Stomach (tissue), 8 donors: ENCODE measurements at regions not wholly inside any gene's neighbourhood (a gene's known extent, or its start where the extent isn't known, plus 50 kb on each side); places are given as distances from the start of the nearest gene placed in this dataset.

ENCODE experiments used
- DNase-seq, 2 donors: peaks; one replicate each; pipeline versions ENCODE4 v3.0.0 to v3.0.0-alpha.2; 2013 to 2019
- H3K27ac ChIP-seq, 5 donors: fragments of 200-600 bp in 4 of 5; sonication (generic) in 4 of 5; one replicate each; pipeline ENCODE4 v1.5.1; 2013 to 2019; ENCODE audit warnings: mild to moderate bottlenecking in 1 of 5, moderate library complexity in 1 of 5
- H3K27me3 ChIP-seq, 3 donors: fragments of 200-600 bp; sonication (generic); one replicate each; pipeline ENCODE4 v1.5.1; 2017 to 2019; ENCODE audit warnings: mixed run types in 1 of 3
- H3K36me3 ChIP-seq, 4 donors: fragments of 200-600 bp; sonication (generic); 1 replicate in 3 of 4; 2 replicates in 1 of 4; pipeline ENCODE4 v1.5.1; 2016 to 2019
- H3K4me1 ChIP-seq, 4 donors: fragments of 200-600 bp; sonication (generic); one replicate each; pipeline ENCODE4 v1.5.1; 2016 to 2019
- H3K4me3 ChIP-seq, 4 donors: fragments of 200-600 bp; sonication (generic) in 3 of 4; one replicate each; pipeline ENCODE4 v1.5.1; 2016 to 2019; ENCODE audit warnings: mild to moderate bottlenecking in 1 of 4
- H3K9me3 ChIP-seq, 4 donors: fragments of 200-600 bp; sonication (generic); one replicate each; pipeline ENCODE4 v1.5.1; 2016 to 2019
- CTCF ChIP-seq, 7 experiments: fragments of 450-650 bp in 4 of 7; fragments of 200-600 bp in 3 of 7; sonication (generic) in 3 of 7; IDR thresholded peaks; one replicate each; pipeline ENCODE4 v1.5.1; 2016 to 2019; ENCODE audit warnings: antibody characterized with exemption in 7 of 7, control low read depth in 2 of 7, mild to moderate bottlenecking in 1 of 7
- EP300 ChIP-seq: sonication (generic); formaldehyde crosslinking; IDR thresholded peaks from one replicate; pipeline ENCODE4 v1.6.1; 2017; ENCODE audit warnings: antibody characterized with exemption
- POLR2A ChIP-seq, 4 donors: fragments of 450-650 bp; IDR thresholded peaks; one replicate each; pipeline ENCODE4 v1.6.1; 2016; ENCODE audit warnings: antibody characterized with exemption in 4 of 4, control low read depth in 2 of 4, mild to moderate bottlenecking in 1 of 4, moderate library complexity in 1 of 4
- POLR2AphosphoS5 ChIP-seq, 3 donors: sonication (generic); formaldehyde crosslinking; IDR thresholded peaks; one replicate each; pipeline ENCODE4 v1.6.1; 2016; ENCODE audit warnings: antibody characterized with exemption in 3 of 3
- WGBS, 5 donors: extraction: QIAGEN DNeasy Blood & Tissue Kit in 3 of 5; methylation state at CpG; one replicate each; pipeline versions ENCODE4 v1.1.5 to v1.1.7; 2013 to 2018; 5-methylcytosine and 5-hydroxymethylcytosine counted together
- intact Hi-C: fragments of 100-400 bp; cut with DNase I; formaldehyde crosslinking; loops from one replicate; pipeline ENCODE4 v1.15.1; 2023; ENCODE audit warnings: low total_unique reads
- donor health status: healthy with polysubstance abuse.
- donor health status: Bipolar disorder and iron deficiency.
- donor health status: healthy.

- 56 to 71% (median 66%) methylated on average over 9 of the region's 9 CpGs for WGBS, 5 donors
- Histone ChIP-seq H3K4me3 (no peak overlapping the region), H3K36me3 (no peaks in the 10 kb centered on the region), H3K9me3 (peaks cover 0 to 6% (median 2%) of the 10 kb centered on the region in 4 donors), H3K4me1 (no peaks in the 10 kb centered on the region), H3K27ac (no peak overlapping the region), H3K27me3 (no peaks in the 10 kb centered on the region)
- intact Hi-C loops = no loop called here
- no peak for TF ChIP-seq EP300
- TF ChIP-seq POLR2A (IDR thresholded peaks at IDR 0.05) = no peak
- TF ChIP-seq CTCF (IDR thresholded peaks at IDR 0.05) = no peak
- no peak for TF ChIP-seq POLR2AphosphoS5 (IDR thresholded peaks at IDR 0.05)
- peak in 1 of 2 donors; percentile 30 for DNase-seq
These were observed 585.2 kb upstream of the CELF2 start for GRCh38 chr10:10432296-10433035.

GRCh38 chr10:10434312-10434711, 583.4 kb upstream of the CELF2 start:
- no peak overlapping the region for H3K27ac ChIP-seq
- no peaks in the 10 kb centered on the region for H3K27me3 ChIP-seq
- peaks cover 0 to 6% (median 2%) of the 10 kb centered on the region in 4 donors for H3K9me3 ChIP-seq
- no peak for DNase-seq
- no peaks in the 10 kb centered on the region for H3K4me1 ChIP-seq
- no peak overlapping the region for H3K4me3 ChIP-seq
- no peaks in the 10 kb centered on the region for H3K36me3 ChIP-seq
- intact Hi-C loops = no loop called here
- WGBS, 5 donors = 82 to 90% (median 85%) methylated on average over 4 of the region's 4 CpGs
- no peak for TF ChIP-seq POLR2A (IDR thresholded peaks at IDR 0.05)
- TF ChIP-seq EP300 = no peak
- no peak for TF ChIP-seq CTCF (IDR thresholded peaks at IDR 0.05)
- TF ChIP-seq POLR2AphosphoS5 (IDR thresholded peaks at IDR 0.05) = no peak

GRCh38 chr10:10437886-10438285, 579.8 kb upstream of the CELF2 start:
- Histone ChIP-seq H3K4me1 (no peaks in the 10 kb centered on the region), H3K36me3 (no peaks in the 10 kb centered on the region), H3K27ac (no peak overlapping the region), H3K4me3 (no peak overlapping the region), H3K9me3 (peaks cover 0 to 6% (median 2%) of the 10 kb centered on the region in 4 donors), H3K27me3 (no peaks in the 10 kb centered on the region)
- 68 to 84% (median 76%) methylated on average over 4 of the region's 4 CpGs for WGBS, 5 donors
- DNase-seq = no peak
- no peak for TF ChIP-seq CTCF (IDR thresholded peaks at IDR 0.05)
- TF ChIP-seq EP300 = no peak
- no peak for TF ChIP-seq POLR2AphosphoS5 (IDR thresholded peaks at IDR 0.05)
- no peak for TF ChIP-seq POLR2A (IDR thresholded peaks at IDR 0.05)
- intact Hi-C loops = no loop called here

- TF ChIP-seq POLR2A (IDR thresholded peaks at IDR 0.05) (no peak), EP300 (no peak), CTCF (IDR thresholded peaks at IDR 0.05) (no peak), POLR2AphosphoS5 (IDR thresholded peaks at IDR 0.05) (no peak)
- Histone ChIP-seq H3K27me3 (no peaks in the 10 kb centered on the region), H3K4me3 (no peak overlapping the region), H3K4me1 (no peaks in the 10 kb centered on the region), H3K36me3 (no peaks in the 10 kb centered on the region), H3K27ac (no peak overlapping the region), H3K9me3 (peaks cover 0 to 6% (median 2%) of the 10 kb centered on the region in 4 donors)
- intact Hi-C loops = no loop called here
- WGBS, 5 donors = 32 to 44% (median 35%) methylated on average over 1 of the region's 1 CpG
- DNase-seq = peak in 1 of 2 donors; percentile 27
These were observed 579.2 kb upstream of the CELF2 start for GRCh38 chr10:10438335-10439100.
